T follicular helper cell (primary cell): ENCODE measurements at regions not wholly inside any gene's neighbourhood (a gene's known extent, or its start where the extent isn't known, plus 50 kb on each side); places are given as distances from the start of the nearest gene placed in this dataset.
"Not testable (repeated sequence)": the region's sequence is repeated elsewhere in the genome, so short reads cannot be mapped to it uniquely, and the experiment has no call there.

Experiments
- DNase-seq: peaks from one replicate; pipeline ENCODE4 v3.0.0-alpha.2; 2020; ENCODE audit warnings: low read depth

- no peak for DNase-seq
Measured at GRCh38 chr9:31467075-31467474, 917.4 kb upstream of the ACO1 start.

GRCh38 chr9:31470051-31470450, 914.4 kb upstream of the ACO1 start:
- no peak for DNase-seq

GRCh38 chr9:31471010-31471409, 913.4 kb upstream of the ACO1 start:
- DNase-seq, result no peak

- DNase-seq, result no peak
Measured at GRCh38 chr9:31486630-31487029, 897.8 kb upstream of the ACO1 start.

- no peak for DNase-seq
Measured at GRCh38 chr9:31490551-31491106, 893.8 kb upstream of the ACO1 start.

GRCh38 chr9:31492229-31492628, 892.2 kb upstream of the ACO1 start:
- no peak for DNase-seq

- no peak for DNase-seq
Measured at GRCh38 chr9:31500422-31500821, 884.0 kb upstream of the ACO1 start.

- DNase-seq, result no peak
Measured at GRCh38 chr9:31519011-31519410, 865.4 kb upstream of the ACO1 start.

GRCh38 chr9:31519424-31519823, 865.0 kb upstream of the ACO1 start:
- no peak for DNase-seq

- DNase-seq, result no peak
Measured at GRCh38 chr9:31519826-31520225, 864.6 kb upstream of the ACO1 start.

GRCh38 chr9:31520301-31521085, 864.0 kb upstream of the ACO1 start:
- DNase-seq, result no peak

- no peak for DNase-seq
Measured at GRCh38 chr9:31535651-31536050, 848.8 kb upstream of the ACO1 start.

- DNase-seq, result no peak
Measured at GRCh38 chr9:31536471-31536870, 848.0 kb upstream of the ACO1 start.

GRCh38 chr9:31541721-31542281, 842.6 kb upstream of the ACO1 start:
- DNase-seq, result no peak

- no peak for DNase-seq
Measured at GRCh38 chr9:31542384-31543055, 841.9 kb upstream of the ACO1 start.

GRCh38 chr9:31554941-31555340, 829.5 kb upstream of the ACO1 start:
- DNase-seq, result no peak

- no peak for DNase-seq
Measured at GRCh38 chr9:31556667-31557463, 827.6 kb upstream of the ACO1 start.

GRCh38 chr9:31572190-31572589, 812.3 kb upstream of the ACO1 start:
- DNase-seq, result not testable (repeated sequence)

- no peak for DNase-seq
Measured at GRCh38 chr9:31573561-31573960, 810.9 kb upstream of the ACO1 start.

GRCh38 chr9:31574006-31574765, 810.3 kb upstream of the ACO1 start:
- DNase-seq, result no peak

GRCh38 chr9:31582071-31582470, 802.4 kb upstream of the ACO1 start:
- DNase-seq, result no peak
